Activated T-helper 17 cell treated with anti-CD3 and anti-CD28 coated beads, Interleukin-2, amount 50 U/mL, for 72 hours (primary cell): ENCODE measurements at regions not wholly inside any gene's neighbourhood (a gene's known extent, or its start where the extent isn't known, plus 50 kb on each side); places are given as distances from the start of the nearest gene placed in this dataset.

Source experiments
- ATAC-seq: fragments of 150-1000 bp; cut with Tn5 transposase; replicated peaks from 2 replicates; pipeline ENCODE4 v1.10.0; 2021; ENCODE audit warnings: mild to moderate bottlenecking, moderate library complexity
- H3K27ac Mint-ChIP-seq: one replicate; pipeline ENCODE4 v1.8.0; 2022; ENCODE audit warnings: mixed read lengths
- H3K27me3 Mint-ChIP-seq: one replicate; pipeline ENCODE4 v1.8.0; 2022; ENCODE audit warnings: mixed read lengths
- H3K36me3 Mint-ChIP-seq: one replicate; pipeline ENCODE4 v1.8.0; 2022; ENCODE audit warnings: low read depth, mild to moderate bottlenecking, mixed read lengths
- H3K4me1 Mint-ChIP-seq: one replicate; pipeline ENCODE4 v1.8.0; 2022; ENCODE audit warnings: mixed read lengths
- H3K4me3 Mint-ChIP-seq: one replicate; pipeline ENCODE4 v1.8.0; 2022; ENCODE audit warnings: mild to moderate bottlenecking, mixed read lengths
- H3K9me3 Mint-ChIP-seq: one replicate; pipeline ENCODE4 v1.8.0; 2022; ENCODE audit warnings: mixed read lengths

GRCh38 chr5:72558383-72558782, 51.2 kb upstream of the ZNF366 start:
- H3K4me3 Mint-ChIP-seq, result no peak overlapping the region
- peaks cover 5% of the 10 kb centered on the region for H3K4me1 Mint-ChIP-seq
- H3K27ac Mint-ChIP-seq, result no peak overlapping the region
- H3K27me3 Mint-ChIP-seq, result peaks cover 31% of the 10 kb centered on the region
- no peaks in the 10 kb centered on the region for H3K36me3 Mint-ChIP-seq
- no peaks in the 10 kb centered on the region for H3K9me3 Mint-ChIP-seq
- no peak for ATAC-seq

DNA sequence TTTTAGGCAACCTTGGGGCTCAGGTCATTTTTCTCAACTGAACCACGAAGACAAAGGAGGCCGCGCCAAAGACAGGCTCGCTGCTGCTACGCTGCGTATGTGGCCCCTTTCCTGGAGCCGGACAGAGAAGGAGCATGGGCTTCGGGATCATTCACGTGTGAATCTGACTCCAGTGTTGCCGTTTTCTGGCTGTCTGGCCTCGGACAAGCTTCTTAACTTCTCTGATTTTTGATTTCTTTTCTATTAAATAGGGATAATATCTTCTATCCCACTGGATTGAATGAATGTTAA, 50.8 kb upstream of the ZNF366 start:
- ATAC-seq, result no peak
- Mint-ChIP-seq H3K4me3 (no peak overlapping the region), H3K27me3 (peaks cover 35% of the 10 kb centered on the region), H3K36me3 (no peaks in the 10 kb centered on the region), H3K9me3 (no peaks in the 10 kb centered on the region), H3K27ac (no peak overlapping the region), H3K4me1 (peaks cover 5% of the 10 kb centered on the region)

DNA sequence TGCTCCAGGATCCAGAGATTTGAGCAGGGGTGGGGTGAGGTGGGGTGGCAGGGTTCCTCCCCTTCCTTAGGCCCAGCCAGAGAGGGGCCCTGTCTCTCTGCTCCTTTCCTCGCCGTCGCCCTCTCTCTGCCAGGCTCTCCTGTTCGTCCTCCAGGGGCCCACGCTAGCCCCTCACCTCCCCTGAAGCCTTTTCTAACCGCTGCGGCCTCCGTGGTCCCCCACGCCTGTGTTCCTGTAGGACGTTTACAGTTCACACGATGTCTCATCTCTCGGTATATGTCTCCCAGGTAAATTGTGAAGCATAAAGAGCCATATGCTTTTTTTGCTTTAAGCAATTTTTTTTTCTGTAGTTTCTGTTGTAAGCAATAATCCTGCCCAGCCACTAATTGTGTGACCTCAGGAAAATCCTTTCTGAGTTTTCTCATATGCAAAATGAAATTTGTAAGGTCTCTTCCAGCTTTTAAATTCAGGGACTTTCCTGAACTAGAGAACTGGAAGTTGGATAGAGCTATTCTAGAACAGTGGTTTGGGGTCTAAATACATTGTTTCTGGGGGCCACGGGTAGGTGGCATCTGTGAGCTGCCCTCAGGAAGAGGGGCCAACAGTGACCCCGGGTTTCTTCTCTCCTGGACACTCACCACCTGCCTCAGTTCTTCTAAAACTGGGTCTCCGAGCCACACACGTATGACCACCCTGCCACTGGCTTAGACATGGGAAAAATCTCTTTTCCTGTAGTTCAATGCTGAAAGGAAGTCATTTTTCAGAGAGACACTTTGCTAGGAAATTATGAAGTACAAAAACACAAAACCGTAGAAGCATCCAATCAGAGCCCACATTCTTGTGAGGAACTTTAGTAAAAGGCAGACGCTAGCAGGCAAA, 50.2 kb upstream of the ZNF366 start:
- H3K4me1 Mint-ChIP-seq, result peaks cover 5% of the 10 kb centered on the region
- peak overlapping the region; percentile 64 for H3K4me3 Mint-ChIP-seq
- H3K9me3 Mint-ChIP-seq, result no peaks in the 10 kb centered on the region
- H3K27ac Mint-ChIP-seq, result no peak overlapping the region
- ATAC-seq, result no peak
- H3K36me3 Mint-ChIP-seq, result no peaks in the 10 kb centered on the region
- peaks cover 37% of the 10 kb centered on the region for H3K27me3 Mint-ChIP-seq
